ENCODE measurements at regions not wholly inside any gene's neighbourhood (a gene's known extent, or its start where the extent isn't known, plus 50 kb on each side); places are given as distances from the start of the nearest gene placed in this dataset.
"Not testable (repeated sequence)": the region's sequence is repeated elsewhere in the genome, so short reads cannot be mapped to it uniquely, and the experiment has no call there.

DNA sequence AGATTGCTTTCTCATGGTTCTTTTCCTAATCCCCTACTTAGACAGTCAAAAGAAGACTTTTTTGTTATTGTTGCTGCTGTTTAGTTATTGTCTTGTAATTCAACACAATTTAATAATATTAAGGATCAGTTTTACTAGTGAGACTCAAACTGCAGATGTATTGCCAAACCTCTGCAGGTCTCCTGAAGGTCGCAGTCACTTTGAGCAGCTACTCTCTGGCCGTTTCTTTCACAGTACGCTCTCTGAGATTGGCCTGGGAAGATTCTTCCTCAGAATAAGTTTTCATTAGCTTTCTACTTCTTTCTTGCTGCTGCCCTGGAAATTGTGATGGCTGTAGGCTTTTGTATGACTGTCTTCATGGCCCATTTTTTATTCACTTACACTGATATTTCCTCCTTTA is 930.8 kb downstream of the QKI start:
- no peak for DNase-seq

DNA sequence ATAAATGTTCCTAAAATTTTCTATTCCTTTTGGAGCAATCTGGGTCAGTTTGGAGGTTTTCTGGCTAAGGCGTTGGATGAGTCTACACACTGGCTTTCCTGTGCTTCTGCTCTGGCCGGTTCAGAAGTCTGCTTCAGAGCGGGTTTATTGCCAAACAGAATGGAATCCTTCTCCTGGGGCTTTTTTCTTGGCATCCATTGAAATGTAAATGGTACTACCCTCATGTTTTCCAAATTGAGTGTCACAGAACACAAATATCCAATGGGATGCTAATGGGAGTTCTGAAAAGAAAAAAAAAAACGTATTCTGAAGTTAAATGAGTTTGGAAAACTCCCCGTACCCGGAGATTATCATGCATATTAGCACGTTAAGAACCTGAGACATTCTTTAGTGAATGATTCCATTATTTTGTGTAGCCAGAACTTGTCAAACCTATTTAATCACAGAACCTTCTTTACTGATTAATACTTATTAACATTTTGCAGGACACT is 930.3 kb downstream of the QKI start:
- no peak for DNase-seq

DNA sequence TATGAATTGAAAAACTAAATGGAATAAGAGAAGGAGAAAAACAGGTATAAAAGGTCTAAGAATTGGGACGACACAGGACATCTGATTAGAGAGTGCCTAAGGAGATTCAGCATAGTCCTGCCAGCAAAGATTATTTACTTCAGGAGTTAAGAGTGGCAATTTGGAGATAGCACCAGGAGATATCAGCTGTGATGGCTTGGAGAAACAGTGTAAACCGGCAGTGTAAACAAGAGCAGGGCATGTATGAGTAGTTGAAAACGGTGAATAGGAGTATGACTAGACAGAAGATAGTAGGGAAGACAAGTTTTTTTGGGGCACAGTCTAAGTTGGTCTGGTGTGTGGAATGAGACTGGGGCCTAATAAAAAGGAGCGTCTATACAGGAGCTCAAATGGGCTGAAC is 924.9 kb downstream of the QKI start:
- not testable (repeated sequence) for DNase-seq

DNA sequence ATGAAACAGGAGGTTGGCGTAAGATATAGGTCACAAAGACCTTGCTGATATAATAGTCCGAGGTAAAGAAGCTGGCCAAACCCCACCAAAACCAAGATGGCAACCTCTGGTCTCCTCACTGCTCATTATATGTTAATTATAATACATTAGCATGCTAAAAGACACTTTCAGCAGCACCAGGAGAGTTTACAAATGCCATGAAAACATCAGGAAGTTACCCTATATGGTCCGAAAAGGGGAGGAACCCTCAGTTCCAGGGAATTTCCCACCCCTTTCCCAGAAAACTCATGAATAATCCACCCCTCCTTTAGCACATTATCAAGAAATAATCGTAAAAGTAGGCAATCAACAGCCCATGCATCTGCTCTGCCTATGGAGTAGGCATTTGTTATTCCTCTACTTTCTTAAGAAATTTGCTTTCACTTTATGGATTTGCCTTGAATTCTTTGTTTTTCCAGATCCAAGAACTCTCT is 923.4 kb downstream of the QKI start:
- no peak for DNase-seq

DNA sequence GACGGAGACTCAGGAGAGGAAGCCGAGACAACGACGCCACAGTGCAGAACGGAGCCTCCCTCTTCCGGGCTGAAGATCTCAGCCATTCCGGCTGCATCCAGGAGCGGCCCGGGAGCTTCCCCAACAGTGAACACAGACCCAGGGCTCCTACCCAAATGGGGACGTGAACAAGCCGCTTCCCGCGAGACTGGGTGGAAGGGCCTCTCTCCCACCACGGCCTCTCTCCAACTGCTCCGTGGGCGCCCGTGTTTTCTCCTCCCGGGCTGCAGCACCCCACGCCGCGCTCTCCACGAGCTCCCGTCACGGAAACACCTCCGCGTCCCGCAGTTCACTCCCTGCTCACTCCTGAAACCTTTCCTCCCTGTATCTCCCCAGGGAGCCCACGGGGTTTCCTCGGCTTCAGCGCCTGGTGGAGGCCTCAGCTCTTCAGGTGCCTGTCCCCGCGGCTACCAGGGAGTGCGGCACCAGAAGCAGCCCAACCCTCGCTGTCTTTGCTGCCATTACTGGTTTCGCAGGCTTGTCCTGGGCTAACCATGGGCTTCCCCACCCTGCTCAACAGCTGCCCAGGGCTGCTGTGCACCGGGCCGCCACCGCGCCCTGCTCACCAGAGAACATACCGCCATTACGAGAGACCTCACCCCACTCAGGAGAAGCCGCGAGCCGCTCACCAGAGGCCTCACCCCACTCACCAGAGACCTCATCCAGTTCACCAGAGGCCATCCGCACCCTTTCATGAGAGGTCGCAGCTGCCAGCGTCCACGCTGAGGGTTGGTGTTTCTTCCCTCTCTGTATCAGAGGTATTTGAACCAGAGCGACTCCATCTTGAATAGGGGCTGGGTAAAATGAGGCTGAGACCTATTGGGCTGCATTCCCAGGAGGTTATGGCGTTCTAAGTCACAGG is 922.8 kb downstream of the QKI start:
- no peak for DNase-seq

DNA sequence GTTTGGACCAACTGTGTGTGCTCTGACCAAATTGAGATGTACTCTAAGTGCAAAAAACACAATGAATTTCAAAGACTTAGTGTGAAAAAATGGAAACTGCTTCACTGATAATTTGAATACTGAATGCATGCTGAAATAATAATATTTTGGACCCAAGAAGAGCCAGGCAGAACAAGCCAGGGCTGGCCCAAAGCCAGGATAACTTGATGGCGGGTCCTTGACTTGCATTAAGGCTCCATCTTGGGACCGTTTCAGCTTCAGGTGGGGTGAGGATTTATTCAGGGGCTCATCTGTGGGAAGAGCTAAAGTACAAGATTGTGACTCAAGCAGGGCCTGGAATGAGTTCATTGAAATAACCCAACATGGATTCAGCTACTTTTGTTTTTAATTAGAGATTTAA is 921.9 kb downstream of the QKI start:
- DNase-seq, result no peak

DNA sequence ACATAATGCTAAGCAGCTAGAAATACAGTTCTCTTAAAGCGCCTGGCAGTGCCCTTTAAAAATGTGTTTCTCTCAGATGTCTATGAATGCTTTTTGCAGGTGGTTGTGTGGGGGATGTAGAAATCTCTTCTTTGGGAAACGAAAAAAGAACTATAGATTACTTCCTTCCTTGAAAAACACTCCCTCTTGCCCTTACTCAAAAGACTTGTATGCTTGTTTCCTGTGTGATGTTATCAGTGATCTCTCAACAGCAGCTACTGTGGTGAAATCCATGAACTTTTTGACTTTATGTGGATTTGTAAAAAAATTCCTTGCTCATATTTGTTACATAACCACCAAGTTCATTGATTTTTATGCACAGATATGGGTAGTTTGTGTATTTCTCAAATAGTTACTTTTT is 916.5 kb downstream of the QKI start:
- DNase-seq, result no peak

DNA sequence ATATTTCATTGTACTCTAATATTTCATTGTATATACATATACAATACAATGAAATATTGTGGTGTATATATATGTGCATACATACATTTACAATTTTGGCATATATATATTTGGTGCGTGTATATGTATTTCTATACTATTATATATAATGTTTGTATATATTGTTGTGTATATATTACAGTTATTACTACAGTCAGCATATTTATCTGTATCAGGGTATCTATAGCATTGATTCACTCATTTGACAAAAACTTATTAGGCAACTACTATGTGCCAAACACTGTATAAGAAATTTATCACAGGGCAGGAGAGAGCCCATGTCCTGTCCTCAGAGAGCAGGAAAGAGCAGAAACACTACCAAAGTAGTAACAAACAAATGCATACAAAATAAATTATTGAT is 910.6 kb downstream of the QKI start:
- no peak for DNase-seq

DNA sequence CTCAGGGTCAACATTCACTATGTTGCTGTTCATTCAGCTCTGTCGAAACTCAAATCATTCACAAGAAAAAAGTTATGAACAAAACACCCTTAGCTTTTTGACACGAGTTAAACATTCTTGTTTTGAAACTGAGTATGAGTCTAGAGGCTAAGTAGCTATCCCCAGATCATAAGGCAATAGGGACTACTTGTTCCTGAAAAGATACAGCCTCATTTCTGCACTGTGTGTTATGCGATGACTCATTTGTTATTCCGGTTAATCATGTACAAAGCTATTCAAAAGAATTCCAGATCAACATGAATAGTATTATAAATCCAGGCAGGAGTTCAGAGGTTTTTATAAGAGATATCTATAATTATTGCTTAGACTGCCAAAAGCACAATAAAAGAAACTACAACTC is 908.0 kb downstream of the QKI start:
- no peak for DNase-seq

DNA sequence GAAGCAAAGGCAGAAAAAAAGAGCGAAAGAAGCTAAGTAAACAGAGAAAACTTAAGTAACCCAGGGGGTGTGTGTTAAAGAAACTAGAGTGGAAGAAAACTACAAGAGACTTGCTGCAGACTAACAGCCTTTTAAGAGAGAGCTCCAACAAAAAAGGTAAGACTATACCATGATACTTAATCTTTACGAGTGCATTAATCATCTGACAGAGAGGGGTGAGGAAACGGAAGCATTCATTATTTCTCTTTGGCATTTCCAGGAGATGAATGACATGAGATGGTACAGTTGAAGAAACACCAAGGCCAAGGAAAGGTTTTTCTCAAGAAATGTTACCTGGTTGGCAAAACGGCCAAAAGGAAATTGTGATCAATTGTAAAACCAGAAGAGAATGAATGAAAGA is 906.8 kb downstream of the QKI start:
- DNase-seq, result no peak

DNA sequence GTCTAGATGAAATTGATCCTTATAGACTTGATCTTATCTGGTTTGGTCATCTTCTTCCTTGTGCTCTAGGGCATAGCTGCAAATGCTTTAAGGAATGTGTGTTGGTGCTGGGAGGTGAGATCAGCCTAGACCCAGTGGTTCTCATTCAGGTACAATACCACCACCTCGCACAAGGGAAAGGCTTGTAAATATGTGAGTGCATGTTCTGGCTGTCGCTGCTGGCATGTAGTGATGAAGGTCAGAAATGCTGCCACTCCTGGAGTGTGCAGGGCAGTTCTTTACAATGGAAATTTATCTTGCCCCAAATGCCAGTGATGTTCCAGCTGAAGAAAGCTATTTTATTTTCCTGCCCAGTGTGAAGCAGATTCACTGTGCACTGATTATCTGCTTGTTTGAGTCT is 900.9 kb downstream of the QKI start:
- DNase-seq, result no peak

DNA sequence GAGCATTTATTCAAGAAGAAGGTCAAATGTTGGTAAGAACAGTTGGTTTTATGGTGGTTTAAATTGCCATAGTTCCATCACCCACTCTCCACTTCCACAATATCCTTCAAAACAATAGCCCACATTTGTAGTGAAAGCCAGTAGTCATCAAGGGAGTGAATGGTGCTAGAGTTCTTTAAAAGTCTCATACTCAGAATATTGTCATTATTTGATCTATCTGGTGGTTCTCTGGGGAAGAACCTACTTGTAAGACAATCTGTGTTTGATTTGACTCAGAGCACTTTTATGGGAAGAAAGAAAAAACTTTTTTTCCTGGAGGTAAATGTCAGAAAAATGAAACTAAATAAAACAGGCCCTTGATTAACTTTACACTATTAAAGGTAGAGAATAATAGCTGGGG is 893.8 kb downstream of the QKI start:
- no peak for DNase-seq

DNA sequence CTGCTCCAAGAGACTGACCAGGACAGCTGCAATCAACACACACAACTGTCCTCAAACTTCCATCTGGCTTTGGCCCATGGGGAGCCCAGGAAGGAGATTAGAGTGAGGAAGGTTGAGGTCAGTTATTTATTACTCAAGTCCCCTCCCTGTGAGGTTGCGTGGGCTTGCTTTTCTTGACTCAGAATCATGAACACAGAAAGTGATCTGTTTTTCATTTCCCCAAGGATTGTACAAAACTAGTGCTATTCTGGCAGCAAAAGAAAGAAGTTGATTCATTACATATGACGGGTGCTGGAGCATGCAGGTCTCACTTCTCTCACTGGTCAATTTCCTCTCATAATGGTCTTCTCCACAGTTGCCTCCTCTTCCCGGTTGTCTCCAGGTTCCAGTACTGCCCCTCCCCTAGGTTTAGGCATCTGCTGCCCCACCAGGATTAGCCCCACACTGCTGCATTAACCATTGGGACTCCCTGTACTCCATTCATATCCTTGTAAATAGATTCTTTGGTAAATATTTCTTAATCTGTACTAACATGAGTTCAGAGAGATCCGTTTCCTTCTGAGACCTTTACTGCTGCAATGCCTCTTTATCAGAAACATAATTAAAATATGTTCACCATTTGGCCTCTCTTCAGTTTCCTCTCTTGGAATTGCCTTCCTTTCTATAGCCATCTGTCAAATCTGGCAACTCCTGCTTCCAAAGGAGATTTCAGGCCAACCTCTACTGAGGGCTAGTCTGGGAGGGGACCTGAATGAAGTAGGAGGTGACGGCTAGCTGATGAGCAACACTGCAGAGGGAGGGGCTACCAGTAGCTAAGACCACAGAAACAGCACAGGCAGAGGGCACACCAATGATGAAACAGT is 888.8 kb downstream of the QKI start:
- DNase-seq, result no peak

DNA sequence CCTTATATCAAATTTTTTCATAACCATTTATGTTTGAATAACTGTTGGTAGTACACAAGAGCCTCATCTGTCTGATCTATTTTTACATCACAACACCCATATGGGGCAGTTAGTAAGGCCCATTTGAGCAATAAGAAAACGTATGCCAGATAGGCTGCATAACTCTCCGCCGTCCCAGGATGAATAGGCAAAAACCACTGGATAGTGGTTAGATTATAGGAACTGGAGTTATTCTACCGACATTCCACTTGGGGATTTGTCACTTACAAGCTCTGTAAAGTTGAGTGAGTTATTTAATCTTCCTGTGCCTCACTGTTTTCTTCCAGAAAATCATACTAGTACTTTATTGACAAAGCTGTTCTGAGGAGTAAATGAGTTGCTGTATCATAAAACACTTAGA is 881.9 kb downstream of the QKI start:
- DNase-seq, result no peak

DNA sequence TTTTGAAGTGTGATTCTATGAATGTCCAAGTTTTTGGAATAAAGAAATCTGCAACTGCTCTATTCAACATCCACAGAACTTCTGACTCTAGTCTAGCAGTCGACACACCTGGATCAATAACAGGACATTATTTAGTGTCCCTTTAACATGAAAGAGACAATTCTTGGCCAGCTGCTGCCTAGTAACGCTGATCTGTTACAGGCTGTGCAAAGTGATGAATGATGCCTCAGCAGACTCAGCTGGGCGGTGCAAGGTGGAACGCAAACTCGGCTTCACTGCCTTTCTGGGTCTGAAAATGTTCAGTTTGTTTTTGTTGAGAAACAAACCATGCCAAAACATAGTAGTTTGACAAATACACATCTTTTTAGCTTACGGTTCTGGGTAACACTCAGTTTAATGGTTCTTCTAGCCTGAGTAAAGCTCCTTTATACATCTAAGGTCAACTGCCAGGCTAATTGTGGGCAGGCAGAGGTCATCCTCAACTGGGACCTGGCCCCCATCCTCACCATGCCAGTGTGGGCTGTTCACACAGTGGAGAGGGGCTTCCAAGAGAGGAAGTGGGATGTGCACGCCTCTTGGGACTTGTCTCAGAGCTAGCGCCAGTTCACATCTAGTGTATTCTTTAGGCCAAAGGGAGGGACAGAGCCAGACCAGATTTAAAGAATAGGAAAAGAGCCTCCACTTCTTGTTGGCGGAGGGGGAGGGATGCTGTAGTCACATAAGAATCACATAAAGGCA is 879.7 kb downstream of the QKI start:
- DNase-seq, result no peak

DNA sequence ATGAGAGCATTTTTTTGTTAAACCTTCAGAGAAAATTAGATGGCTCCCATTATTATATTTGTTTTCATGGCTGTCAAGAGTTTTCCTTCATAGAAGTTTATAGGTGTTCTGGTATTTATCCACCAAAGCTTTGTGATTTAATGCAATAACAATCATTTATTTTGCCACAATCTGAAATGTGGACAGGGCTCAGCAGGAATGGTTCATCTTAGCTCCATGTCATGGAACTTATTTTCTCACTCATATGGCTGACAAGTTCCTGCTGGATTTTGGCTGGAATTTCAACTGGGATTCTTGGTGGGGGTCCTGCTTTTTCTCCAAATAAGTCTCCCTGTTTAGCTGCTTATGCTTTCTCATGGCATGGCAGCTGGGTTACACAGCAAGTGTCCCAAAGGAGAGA is 876.7 kb downstream of the QKI start:
- no peak for DNase-seq

DNA sequence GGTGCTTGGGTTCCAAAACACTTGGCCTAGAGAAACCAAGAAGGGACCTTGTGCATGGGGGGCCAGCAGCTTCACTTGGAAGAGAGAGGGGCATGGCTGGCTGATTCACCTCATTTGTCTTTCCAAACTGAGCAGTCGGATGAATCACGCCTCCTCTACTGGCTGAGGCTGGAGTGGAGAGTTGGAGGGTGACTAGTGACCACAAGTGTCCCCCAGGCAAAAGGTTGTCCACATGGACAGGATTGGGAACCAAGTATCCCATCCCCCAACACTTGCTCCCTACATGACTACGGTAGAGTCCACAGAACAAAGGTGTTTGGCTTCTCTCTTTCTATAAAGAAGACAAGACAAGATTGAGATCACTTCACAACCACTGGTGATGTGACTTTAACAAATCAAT is 875.6 kb downstream of the QKI start:
- no peak for DNase-seq

DNA sequence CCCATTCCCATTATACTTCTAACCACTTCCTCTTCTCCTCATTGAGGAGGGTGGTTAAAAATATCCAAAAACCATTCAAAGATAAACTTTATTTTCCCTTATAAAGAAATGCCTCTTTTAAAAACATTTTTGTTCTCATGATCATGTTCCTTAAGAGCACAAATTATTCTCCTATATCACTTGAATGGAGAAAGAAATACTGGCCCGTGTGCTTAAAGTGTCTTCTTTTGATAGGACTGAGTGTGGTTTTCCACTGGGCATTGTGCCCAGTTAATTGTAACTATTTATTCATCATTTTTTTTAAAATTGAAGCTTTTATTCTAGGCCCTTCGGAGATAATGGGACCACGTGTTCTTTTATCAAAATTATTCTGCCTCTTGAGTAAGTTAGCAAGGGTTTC is 871.5 kb downstream of the QKI start:
- peak in 1 of 2 experiments; percentile 7 for DNase-seq

DNA sequence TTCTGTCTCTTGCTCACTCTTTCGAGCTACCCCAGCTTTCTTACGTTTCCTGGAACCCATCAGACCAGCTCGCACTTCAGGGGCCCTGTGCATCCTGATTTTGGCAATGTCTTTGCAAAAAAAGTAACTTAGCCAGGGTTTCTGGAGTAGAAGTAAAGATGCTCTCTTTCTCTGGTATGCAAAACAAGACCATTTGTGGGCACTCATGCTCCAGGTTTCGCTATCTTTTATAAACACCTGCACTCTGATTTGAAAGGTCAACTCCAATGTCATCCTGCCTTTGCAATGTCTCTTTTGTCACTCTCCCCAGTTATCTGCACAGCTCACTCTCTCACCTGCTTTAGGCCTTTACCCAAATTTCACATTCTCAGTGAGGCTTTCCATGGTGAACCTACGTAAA is 869.1 kb downstream of the QKI start:
- no peak for DNase-seq

DNA sequence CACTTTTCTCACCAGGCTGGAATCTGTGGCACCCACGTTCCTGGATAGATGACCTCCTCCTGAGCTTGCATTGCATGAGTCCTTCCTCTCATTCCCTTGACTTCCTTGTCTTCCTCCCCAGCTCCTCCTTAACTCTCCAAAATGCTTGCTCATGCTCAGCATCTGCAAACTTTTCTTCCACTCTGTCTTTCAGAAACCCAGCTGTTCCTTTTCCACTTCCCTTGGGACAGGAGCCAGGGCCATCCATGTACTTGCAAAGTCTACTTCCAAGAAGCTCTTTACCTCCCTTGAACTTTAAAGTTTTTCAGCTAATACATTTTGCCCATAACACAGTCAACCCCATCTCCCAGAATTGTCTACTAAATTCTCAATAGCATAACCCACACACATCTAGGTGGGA is 861.7 kb downstream of the QKI start:
- DNase-seq, result no peak

DNA sequence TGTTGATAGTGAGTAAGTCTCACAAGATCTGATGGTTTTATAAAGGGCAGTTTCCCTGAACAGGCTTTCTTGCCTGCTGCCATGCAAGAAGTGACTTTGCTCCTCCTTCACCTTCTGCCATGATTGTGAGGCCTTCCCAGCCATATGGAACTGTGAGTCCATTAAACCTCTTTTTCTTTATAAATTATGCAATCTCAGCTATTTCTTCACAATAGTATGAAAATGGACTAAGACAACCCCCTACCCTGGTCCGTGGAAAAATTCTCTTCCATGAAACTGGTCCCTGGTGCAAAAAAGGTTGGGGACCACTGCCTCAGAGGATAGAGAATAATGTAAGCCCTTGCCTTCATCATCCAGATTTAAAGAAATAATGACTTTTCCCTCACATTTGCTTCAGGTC is 861.3 kb downstream of the QKI start:
- no peak for DNase-seq

DNA sequence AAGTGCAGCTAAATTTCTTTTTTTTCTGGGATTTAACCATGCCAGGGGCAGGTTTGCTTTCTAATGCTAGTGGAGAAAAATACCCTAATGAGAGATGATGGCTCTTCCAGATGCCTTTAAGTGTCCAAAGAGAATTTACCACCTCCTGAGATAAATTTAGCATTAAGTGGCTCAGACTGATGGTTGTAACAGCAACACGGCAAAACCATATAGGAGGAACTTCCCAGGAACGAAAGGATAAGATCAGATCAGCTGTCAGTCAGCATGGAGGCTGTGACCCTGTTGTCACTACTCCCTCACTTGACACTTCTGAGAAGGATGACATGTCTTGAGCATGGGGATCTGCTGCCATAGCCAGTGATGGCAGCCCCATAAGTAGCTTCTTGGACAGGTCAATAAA is 860.0 kb downstream of the QKI start:
- DNase-seq, result no peak

DNA sequence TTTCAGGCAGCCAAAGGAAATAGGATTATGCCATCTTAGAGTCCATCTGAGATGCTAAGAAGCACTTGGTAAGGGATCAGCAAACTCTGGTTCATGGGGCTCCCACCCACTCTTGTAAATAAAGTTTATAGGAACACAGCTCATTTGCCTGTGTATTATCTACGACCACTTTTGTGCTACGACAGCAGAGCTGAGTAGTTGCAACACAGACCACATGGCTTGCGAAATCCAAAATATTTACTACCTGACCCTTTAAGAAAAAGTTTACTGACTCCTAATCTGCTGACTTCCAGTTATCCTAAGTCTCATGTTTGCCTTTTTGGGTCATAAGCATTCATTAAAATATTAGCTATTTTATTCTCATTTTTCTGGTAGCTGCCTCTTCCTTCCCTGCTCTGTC is 859.0 kb downstream of the QKI start:
- DNase-seq, result no peak

All from NCI-H2081 (cell line).